NCI-H82 treated with DMSO at 0.1 percent for 48 hours (cell line): ENCODE measurements at regions not wholly inside any gene's neighbourhood (a gene's known extent, or its start where the extent isn't known, plus 50 kb on each side); places are given as distances from the start of the nearest gene placed in this dataset.

Source experiments
- DNase-seq: peaks from one replicate; lab custom pipeline; 2025; ENCODE audit not compliant: unreplicated experiment; lab: John Stamatoyannopoulos, UW

DNA sequence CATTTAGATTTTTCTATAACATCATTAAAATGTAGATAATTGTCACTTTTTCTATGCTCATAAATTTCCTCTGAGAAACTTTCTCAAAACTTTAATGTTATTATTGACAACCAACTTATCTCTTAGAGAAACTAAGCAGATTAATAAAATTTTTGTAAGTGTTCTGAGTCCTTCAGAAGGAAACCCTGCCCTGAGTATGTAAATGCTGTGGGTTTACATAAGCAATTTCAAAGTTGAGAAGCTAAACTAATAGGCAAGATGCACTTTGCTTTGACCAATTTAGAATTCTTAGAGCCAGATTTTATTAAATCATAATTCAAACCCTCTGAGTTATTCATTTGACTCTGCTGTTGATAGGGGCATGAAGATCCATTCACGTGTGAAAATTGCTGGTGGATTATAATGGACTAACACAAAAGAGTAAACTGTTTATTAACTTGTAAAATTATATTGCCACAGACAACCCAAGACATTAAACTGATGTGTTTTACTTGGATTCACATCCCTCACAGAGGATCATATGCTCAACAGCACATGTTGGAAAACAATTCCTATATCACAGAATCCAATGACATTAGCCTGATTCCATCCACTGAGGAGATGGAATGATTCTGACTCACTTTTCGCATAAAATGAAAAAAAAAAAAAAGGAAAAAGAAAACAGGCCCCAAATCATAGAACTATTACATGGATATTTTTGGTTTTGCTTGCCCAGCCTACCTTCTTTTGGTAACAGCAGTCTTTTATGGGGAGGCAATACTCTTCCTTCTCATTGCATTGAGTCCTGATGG lies 453.7 kb upstream of the HTR2A start:
- DNase-seq: no peak

DNA sequence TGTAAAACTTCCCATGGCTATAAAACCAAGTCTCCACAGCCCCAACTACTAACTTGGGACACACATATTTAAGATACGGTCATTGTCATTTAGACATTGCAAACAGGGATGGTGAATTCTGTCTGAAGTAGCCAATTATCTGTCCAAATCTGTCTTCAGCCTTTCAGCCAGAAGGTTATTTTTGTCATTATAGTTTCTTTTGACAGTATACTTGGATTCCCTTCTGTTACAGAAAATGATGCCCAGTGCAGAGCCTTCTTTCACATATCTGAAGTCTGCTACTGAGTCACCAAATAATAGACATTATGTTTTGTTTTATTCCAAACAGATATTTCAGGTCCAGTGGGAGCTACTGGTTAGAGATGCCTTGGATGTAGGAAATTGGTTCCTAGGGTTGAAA lies 452.4 kb upstream of the HTR2A start:
- DNase-seq: no peak

DNA sequence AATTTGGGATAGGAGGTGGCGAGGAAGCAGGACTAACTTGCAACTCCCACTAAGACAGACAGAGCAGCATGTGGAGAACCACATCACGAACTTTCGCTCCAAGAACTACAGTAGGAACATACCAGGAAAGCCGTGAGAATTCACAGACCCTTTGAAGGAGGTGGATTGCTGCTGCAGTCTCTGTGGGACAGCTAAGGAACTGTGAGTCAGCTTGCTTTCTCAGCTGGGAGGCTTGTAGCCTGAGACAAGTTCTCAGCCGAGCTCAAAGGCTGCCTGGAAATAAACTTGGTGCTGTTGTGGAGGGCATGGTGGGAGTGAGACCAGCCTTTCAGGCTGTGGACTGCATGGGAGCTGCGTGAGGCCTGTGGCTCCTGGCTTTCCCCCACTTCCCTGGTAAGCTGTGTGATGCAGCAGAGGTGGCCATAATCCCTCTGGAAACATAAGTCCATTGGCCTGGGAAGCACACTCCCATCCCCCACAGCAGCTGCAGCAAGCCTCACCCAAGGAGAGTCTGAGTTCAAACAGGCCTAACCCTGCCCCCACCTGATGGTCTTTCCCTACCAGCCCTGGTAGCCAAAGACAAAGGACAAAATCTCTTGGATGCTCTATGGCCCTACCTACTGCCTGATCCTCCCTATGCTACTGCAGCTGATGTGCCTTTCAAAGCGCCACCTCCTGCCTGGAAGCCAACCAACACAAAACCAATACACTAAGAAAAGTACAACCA lies 441.1 kb upstream of the HTR2A start:
- peak; percentile 58 for DNase-seq

DNA sequence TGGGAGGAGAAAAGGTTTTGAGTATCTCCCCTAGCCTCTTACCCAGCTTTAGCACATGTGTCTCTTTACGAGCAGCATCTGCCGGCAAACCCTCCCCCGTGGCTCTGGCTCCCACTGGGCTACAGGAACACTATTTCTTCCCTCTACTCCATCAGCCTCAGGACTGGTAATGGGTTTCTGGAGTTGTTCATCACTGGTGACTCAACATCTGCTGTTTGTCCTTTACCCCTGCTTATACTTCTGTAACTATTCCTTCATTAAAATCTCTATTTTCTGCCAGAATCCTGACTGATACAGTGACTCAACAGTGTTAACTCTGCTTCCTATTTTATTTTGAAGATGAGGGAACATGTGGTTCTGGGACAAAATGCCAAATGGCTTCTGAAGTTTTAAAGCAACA lies 437.3 kb upstream of the HTR2A start:
- DNase-seq: no peak

DNA sequence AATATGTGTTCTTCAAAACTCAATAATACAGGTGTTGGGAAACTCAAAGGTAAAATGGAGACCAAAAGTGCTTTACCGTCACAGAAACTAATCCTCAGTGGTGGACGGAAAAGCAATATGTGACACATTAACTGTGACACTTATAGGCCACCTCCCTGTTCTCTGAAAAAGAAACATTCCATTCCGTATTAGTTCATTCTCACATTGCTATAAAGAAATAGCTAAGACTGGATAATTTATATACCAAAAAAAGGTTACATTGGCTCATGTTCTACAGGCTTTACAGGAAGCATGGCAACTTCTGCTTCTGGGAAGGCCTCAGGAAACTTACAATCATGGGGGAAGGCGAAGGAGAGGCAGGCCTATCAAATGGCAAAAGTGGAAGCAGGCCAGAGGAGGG lies 435.3 kb upstream of the HTR2A start:
- DNase-seq: no peak

- DNase-seq: no peak
Observed at GRCh38 chr13:47330031-47330430, 433.2 kb upstream of the HTR2A start.

GRCh38 chr13:47327861-47328260 lies 431.0 kb upstream of the HTR2A start:
- DNase-seq: no peak

DNA sequence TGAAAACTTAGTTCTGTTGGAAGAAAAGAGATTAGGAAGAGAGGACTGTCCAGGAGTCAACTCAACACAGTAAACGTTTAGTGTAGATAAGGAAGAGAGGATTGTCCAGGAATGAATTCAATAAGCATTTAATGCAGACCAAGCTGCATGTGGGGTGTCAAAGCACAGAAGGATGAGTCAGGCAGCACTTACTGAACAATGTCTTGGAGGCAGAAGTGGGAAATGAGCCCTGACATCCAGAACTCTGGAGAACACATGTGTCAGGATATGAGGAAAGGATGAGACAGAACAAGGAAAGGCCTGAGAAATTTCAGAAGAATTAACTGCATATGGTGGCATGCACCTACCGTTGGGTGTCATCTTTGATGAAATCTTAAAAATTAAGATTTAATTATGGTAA lies 429.2 kb upstream of the HTR2A start:
- no peak for DNase-seq

- DNase-seq: no peak
Observed at GRCh38 chr13:47317356-47317755, 420.5 kb upstream of the HTR2A start.

GRCh38 chr13:47310401-47310800 lies 413.5 kb upstream of the HTR2A start:
- peak; percentile 5 for DNase-seq

DNA sequence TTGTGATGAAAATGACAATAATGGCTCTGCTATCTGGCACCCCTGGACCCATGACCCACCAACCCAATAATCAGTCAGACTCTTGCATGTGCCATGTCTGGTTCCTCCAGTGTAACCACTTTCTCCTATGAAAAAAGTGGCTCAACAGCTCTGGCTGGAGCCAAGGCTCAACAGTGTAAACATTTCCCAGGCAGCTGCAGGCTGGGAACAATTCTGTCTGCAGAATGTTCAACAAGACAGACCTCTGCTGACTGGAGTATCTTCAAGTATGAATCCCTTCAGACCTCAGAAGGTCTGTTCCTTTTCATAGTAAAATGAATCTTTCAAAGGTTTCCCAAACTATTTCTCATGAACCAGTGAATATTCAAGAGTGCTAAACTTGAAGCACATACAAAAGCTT lies 410.1 kb upstream of the HTR2A start:
- DNase-seq: no peak

GRCh38 chr13:47303626-47304025 lies 406.8 kb upstream of the HTR2A start:
- DNase-seq: no peak

GRCh38 chr13:47299304-47299703 lies 402.5 kb upstream of the HTR2A start:
- DNase-seq: no peak

- DNase-seq: no peak
Observed at GRCh38 chr13:47298506-47298905, 401.7 kb upstream of the HTR2A start.

GRCh38 chr13:47294691-47295090 lies 397.8 kb upstream of the HTR2A start:
- DNase-seq: no peak

- DNase-seq: no peak
Observed at GRCh38 chr13:47291107-47291656, 394.3 kb upstream of the HTR2A start.

DNA sequence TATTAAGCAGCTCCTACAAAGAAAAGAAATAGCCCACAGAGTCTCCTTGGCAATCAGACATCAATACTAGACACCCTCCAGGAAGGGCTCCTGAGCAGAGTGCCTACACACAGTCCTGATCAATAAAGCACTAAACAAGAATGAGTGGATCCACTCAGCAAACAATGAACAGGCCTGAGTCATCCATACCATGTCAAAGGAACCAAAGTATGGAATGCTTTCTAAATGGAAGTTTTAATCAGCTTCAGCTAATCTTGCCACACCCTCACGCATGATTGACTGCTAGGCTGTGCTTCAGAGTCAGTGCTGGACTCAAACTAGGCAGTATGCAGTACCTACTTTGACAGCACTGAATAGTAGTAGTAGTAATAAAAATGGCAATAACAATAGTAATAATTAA lies 392.7 kb upstream of the HTR2A start:
- DNase-seq: peak; percentile 25

DNA sequence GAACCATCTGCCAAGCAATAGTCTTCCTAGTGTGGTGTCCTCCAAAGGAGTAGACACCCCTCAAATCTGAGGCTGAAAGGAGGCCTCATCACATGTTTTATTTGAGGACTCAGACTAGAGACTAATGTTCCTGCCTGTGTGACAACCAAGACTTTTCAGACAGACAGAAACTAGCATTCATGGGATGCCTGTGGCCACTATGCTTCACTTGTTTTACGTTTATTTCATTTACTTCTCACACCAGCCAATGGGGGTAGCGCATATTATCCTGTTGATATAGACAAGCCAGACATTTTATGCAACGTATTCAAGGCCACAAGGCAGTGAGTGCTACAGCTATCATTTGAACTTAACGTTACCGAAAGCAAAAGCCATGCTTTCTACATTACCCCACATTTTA lies 391.7 kb upstream of the HTR2A start:
- DNase-seq: no peak

GRCh38 chr13:47287291-47287751 lies 390.5 kb upstream of the HTR2A start:
- no peak for DNase-seq

DNA sequence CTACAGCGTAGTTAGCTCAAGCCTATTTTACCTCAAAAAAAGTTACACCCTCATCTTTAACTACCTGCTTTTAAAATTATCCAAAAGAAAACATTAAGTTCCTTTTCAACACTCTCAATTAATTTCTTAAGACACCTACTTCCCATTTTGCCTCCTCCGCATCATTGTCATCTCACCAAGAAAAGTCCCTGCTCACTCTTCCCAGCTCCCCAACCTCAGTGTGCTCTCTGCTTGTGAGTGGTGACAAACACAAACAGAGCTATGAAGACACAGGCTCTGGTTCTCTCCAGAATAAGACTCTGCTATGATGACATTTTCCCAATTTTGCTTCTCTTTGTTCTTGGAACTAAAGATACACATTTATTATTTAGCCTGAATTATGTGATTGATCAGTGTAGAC lies 385.1 kb upstream of the HTR2A start:
- no peak for DNase-seq

DNA sequence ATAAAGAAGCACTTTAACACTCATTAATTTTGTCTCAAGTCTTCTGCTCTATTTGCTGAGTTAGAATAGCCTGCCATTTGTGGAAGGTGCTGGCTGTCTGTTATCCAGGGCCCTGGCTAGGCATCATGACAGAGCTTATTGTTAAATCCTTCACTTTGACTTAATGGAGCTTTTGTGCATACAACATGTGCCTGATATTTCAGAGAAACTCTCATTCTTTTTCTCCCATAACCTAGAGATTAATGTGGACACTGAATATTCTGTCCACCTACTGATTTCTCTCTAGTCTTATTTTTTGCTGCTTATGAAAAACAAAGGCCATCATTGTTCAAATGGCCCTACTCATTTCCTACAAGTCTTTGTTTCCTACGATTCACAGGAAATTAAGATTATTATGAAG lies 383.1 kb upstream of the HTR2A start:
- no peak for DNase-seq

- DNase-seq: no peak
Observed at GRCh38 chr13:47277774-47278173, 380.9 kb upstream of the HTR2A start.
